Mesendoderm (in vitro differentiated cells): ENCODE measurements at regions not wholly inside any gene's neighbourhood (a gene's known extent, or its start where the extent isn't known, plus 50 kb on each side); places are given as distances from the start of the nearest gene placed in this dataset.

ENCODE experiments used
- DNase-seq: peaks from one replicate; pipeline ENCODE4 v3.0.0; 2013
- H2AK5ac ChIP-seq: 2 replicates; pipeline ENCODE4 v1.6.1; 2013; ENCODE audit warnings: low read length, inconsistent platforms
- H2BK120ac ChIP-seq: 2 replicates; pipeline ENCODE4 v1.6.1; 2013; ENCODE audit warnings: low read depth, mild to moderate bottlenecking, low read length, moderate library complexity, mixed read lengths
- H2BK15ac ChIP-seq: replicated peaks from 2 replicates; pipeline ENCODE4 v1.6.1; 2013; ENCODE audit warnings: low read depth, mild to moderate bottlenecking, moderate library complexity
- H2BK5ac ChIP-seq: 2 replicates; pipeline ENCODE4 v1.6.1; 2013; ENCODE audit warnings: low read length, inconsistent platforms
- H3K18ac ChIP-seq: 2 replicates; pipeline ENCODE4 v1.6.1; 2013; ENCODE audit warnings: mild to moderate bottlenecking, low read length, mixed read lengths
- H3K23ac ChIP-seq: one replicate; pipeline ENCODE4 v1.6.1; 2013; ENCODE audit warnings: low read length
- H3K27ac ChIP-seq: 2 replicates; pipeline ENCODE4 v1.5.1; 2013; ENCODE audit warnings: low read depth, mild to moderate bottlenecking, inconsistent platforms, low read length, moderate library complexity
- H3K27me3 ChIP-seq: 2 replicates; pipeline ENCODE4 v1.6.1; 2013; ENCODE audit warnings: low read length, control low read depth, mild to moderate bottlenecking, inconsistent platforms; ENCODE audit not compliant: insufficient read depth, poor library complexity
- H3K36me3 ChIP-seq: 2 replicates; pipeline ENCODE4 v1.6.1; 2013; ENCODE audit warnings: low read length, inconsistent platforms; ENCODE audit not compliant: control insufficient read depth, insufficient read depth
- H3K4ac ChIP-seq: one replicate; pipeline ENCODE4 v1.6.1; 2013; ENCODE audit warnings: low read depth, mild to moderate bottlenecking, low read length, moderate library complexity
- H3K4me1 ChIP-seq: 2 replicates; pipeline ENCODE4 v1.6.1; 2013; ENCODE audit warnings: low read depth, low read length, inconsistent platforms; ENCODE audit not compliant: control insufficient read depth
- H3K4me2 ChIP-seq: 2 replicates; pipeline ENCODE4 v1.6.1; 2013; ENCODE audit warnings: low read length
- H3K4me3 ChIP-seq: 2 replicates; pipeline ENCODE4 v1.5.1; 2013; ENCODE audit warnings: mild to moderate bottlenecking, low read length
- H3K56ac ChIP-seq: one replicate; pipeline ENCODE4 v1.6.1; 2013; ENCODE audit warnings: low read length
- H3K79me1 ChIP-seq: 2 replicates; pipeline ENCODE4 v1.6.1; 2013; ENCODE audit warnings: low read length, inconsistent platforms
- H3K79me2 ChIP-seq: 2 replicates; pipeline ENCODE4 v1.6.1; 2013; ENCODE audit warnings: mild to moderate bottlenecking, low read length; ENCODE audit not compliant: control insufficient read depth, insufficient read depth
- H3K9ac ChIP-seq: 2 replicates; pipeline ENCODE4 v1.6.1; 2013; ENCODE audit warnings: low read length, inconsistent platforms
- H4K5ac ChIP-seq: one replicate; pipeline ENCODE4 v1.6.1; 2013; ENCODE audit warnings: low read length
- H4K8ac ChIP-seq: one replicate; pipeline ENCODE4 v1.6.1; 2013; ENCODE audit warnings: low read depth, mild to moderate bottlenecking, control low read depth, low read length, moderate library complexity
- WGBS: extraction: QIAGEN DNeasy Blood & Tissue Kit; methylation state at CpG from one replicate; pipeline ENCODE4 v1.1.7; 2013; ENCODE audit warnings: low lambda C conversion rate, missing lambda C conversion rate; ENCODE audit not compliant: insufficient coverage; ENCODE audit errors: extremely low coverage; 5-methylcytosine and 5-hydroxymethylcytosine counted together

- no peak overlapping the region for H3K9ac ChIP-seq
- peaks cover 2% of the 10 kb centered on the region for H3K27me3 ChIP-seq
- H3K79me1 ChIP-seq, result no peaks in the 10 kb centered on the region
- no peaks in the 10 kb centered on the region for H3K79me2 ChIP-seq
- H2AK5ac ChIP-seq, result no peak overlapping the region
- WGBS, result no CpG with 5 or more reads among the region's 17 CpGs
- no peak overlapping the region for H3K18ac ChIP-seq
- H3K4me1 ChIP-seq, result no peaks in the 10 kb centered on the region
- no peak overlapping the region for H4K8ac ChIP-seq
- no peak overlapping the region for H3K27ac ChIP-seq
- no peaks in the 10 kb centered on the region for H3K36me3 ChIP-seq
- DNase-seq, result no peak
- H3K23ac ChIP-seq, result no peak overlapping the region
- H3K4me3 ChIP-seq, result no peak overlapping the region
- H3K4ac ChIP-seq, result no peak overlapping the region
- H2BK5ac ChIP-seq, result no peak overlapping the region
- H4K5ac ChIP-seq, result no peak overlapping the region
- H3K56ac ChIP-seq, result no peak overlapping the region
- no peak overlapping the region for H2BK120ac ChIP-seq
- no peak overlapping the region for H3K4me2 ChIP-seq
- no peak overlapping the region for H2BK15ac ChIP-seq
These were observed 55.5 kb upstream of the CCDC167 start for GRCh38 chr6:37555040-37555781.

GRCh38 chr6:37554480-37554819 lies 54.8 kb upstream of the CCDC167 start:
- H2BK5ac ChIP-seq, result no peak overlapping the region
- H2AK5ac ChIP-seq, result no peak overlapping the region
- no peak overlapping the region for H2BK15ac ChIP-seq
- H3K79me1 ChIP-seq, result no peaks in the 10 kb centered on the region
- H3K4me2 ChIP-seq, result no peak overlapping the region
- H3K27ac ChIP-seq, result no peak overlapping the region
- H3K4me1 ChIP-seq, result no peaks in the 10 kb centered on the region
- no peak overlapping the region for H3K56ac ChIP-seq
- no peak overlapping the region for H3K4me3 ChIP-seq
- no CpG with 5 or more reads among the region's 6 CpGs for WGBS
- H3K18ac ChIP-seq, result no peak overlapping the region
- H3K36me3 ChIP-seq, result no peaks in the 10 kb centered on the region
- no peak overlapping the region for H4K5ac ChIP-seq
- no peak overlapping the region for H3K4ac ChIP-seq
- no peaks in the 10 kb centered on the region for H3K79me2 ChIP-seq
- H3K23ac ChIP-seq, result no peak overlapping the region
- no peak overlapping the region for H2BK120ac ChIP-seq
- peaks cover under 1% of the 10 kb centered on the region for H3K27me3 ChIP-seq
- no peak for DNase-seq
- no peak overlapping the region for H4K8ac ChIP-seq
- no peak overlapping the region for H3K9ac ChIP-seq

- no CpG with 5 or more reads among the region's 4 CpGs for WGBS
- no peaks in the 10 kb centered on the region for H3K4me1 ChIP-seq
- no peak for DNase-seq
These were observed 52.6 kb upstream of the CCDC167 start for GRCh38 chr6:37552267-37552666.

DNA sequence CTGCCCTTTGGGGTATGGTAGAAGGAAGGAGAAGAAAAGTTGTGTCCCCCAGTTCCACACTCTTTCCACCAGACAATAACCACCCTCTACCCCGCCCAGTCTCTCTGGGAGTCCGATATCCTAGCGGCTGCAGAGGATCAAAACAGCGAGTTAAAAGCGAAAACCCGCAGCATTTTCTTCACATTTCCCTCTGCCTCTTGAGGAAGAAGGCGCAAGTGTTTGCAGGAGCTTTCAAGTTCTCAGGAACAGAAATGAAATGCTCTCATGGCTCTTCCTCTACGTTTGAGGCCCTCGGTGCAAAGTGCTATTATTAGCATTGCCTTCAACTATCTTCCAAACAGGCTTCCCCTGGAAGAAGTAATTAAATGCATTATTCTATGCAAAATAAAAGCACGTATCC lies 52.2 kb upstream of the CCDC167 start:
- Histone ChIP-seq H2BK5ac (no peak overlapping the region), H3K18ac (no peak overlapping the region), H3K4me2 (no peak overlapping the region), H3K4me1 (no peaks in the 10 kb centered on the region), H3K79me1 (no peaks in the 10 kb centered on the region), H3K9ac (no peak overlapping the region), H2BK120ac (no peak overlapping the region), H3K23ac (no peak overlapping the region), H2AK5ac (no peak overlapping the region), H4K8ac (no peak overlapping the region), H3K27ac (no peak overlapping the region), H3K4me3 (no peak overlapping the region), H4K5ac (no peak overlapping the region), H3K4ac (no peak overlapping the region), H3K27me3 (no peaks in the 10 kb centered on the region), H3K36me3 (no peaks in the 10 kb centered on the region), H3K79me2 (no peaks in the 10 kb centered on the region), H3K56ac (no peak overlapping the region), H2BK15ac (no peak overlapping the region)
- DNase-seq, result no peak
- no CpG with 5 or more reads among the region's 10 CpGs for WGBS

More at GRCh38 chr6:37552267-37552666, 52.6 kb upstream of the CCDC167 start:
- H2BK5ac ChIP-seq, result no peak overlapping the region
- no peak overlapping the region for H3K4me3 ChIP-seq
- no peaks in the 10 kb centered on the region for H3K79me2 ChIP-seq
- H3K79me1 ChIP-seq, result no peaks in the 10 kb centered on the region
- H3K27me3 ChIP-seq, result no peaks in the 10 kb centered on the region
- no peak overlapping the region for H2BK15ac ChIP-seq
- H2AK5ac ChIP-seq, result no peak overlapping the region
- no peak overlapping the region for H4K8ac ChIP-seq
- no peak overlapping the region for H4K5ac ChIP-seq
- H3K36me3 ChIP-seq, result no peaks in the 10 kb centered on the region
- H3K4ac ChIP-seq, result no peak overlapping the region
- H2BK120ac ChIP-seq, result no peak overlapping the region
- H3K27ac ChIP-seq, result no peak overlapping the region
- no peak overlapping the region for H3K23ac ChIP-seq
- no peak overlapping the region for H3K56ac ChIP-seq
- H3K4me2 ChIP-seq, result no peak overlapping the region
- H3K18ac ChIP-seq, result no peak overlapping the region
- H3K9ac ChIP-seq, result no peak overlapping the region

- no peak overlapping the region for H3K27ac ChIP-seq
- H3K23ac ChIP-seq, result no peak overlapping the region
- no peak overlapping the region for H2AK5ac ChIP-seq
- no peaks in the 10 kb centered on the region for H3K79me2 ChIP-seq
- H3K4me1 ChIP-seq, result no peaks in the 10 kb centered on the region
- H4K8ac ChIP-seq, result no peak overlapping the region
- no peaks in the 10 kb centered on the region for H3K36me3 ChIP-seq
- no peak overlapping the region for H2BK120ac ChIP-seq
- H2BK5ac ChIP-seq, result no peak overlapping the region
- H3K56ac ChIP-seq, result no peak overlapping the region
- no peaks in the 10 kb centered on the region for H3K79me1 ChIP-seq
- no CpG with 5 or more reads among the region's 3 CpGs for WGBS
- H2BK15ac ChIP-seq, result no peak overlapping the region
- no peak overlapping the region for H3K4me3 ChIP-seq
- no peak overlapping the region for H4K5ac ChIP-seq
- no peak overlapping the region for H3K4me2 ChIP-seq
- H3K18ac ChIP-seq, result no peak overlapping the region
- H3K27me3 ChIP-seq, result no peaks in the 10 kb centered on the region
- no peak overlapping the region for H3K9ac ChIP-seq
- no peak for DNase-seq
- H3K4ac ChIP-seq, result no peak overlapping the region
These were observed 51.8 kb upstream of the CCDC167 start for GRCh38 chr6:37551446-37551845.

DNA sequence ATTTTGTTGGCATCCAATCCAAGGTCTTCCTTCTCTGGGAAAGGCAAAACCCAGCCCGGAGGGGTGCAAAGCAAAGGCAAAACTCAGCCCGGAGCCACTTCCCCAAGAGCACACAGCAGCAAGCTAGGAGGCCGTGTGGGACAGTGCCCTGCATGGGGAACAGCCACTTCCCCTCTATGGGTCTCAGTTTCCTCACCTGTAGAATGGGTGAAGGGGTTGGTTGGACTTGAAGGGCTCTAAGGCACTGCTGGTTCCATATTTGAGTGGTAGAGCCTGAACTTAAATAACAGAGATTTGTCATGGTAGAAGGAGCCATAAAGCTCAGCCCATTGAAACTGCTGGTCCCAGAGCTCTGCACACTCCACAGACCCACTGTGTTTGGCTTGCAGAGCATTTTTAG lies 51.3 kb upstream of the CCDC167 start:
- peaks cover 2% of the 10 kb centered on the region for H3K4me1 ChIP-seq
- no peaks in the 10 kb centered on the region for H3K79me1 ChIP-seq
- no peak overlapping the region for H3K4me2 ChIP-seq
- H3K18ac ChIP-seq, result no peak overlapping the region
- no peaks in the 10 kb centered on the region for H3K36me3 ChIP-seq
- H3K4ac ChIP-seq, result no peak overlapping the region
- no peak overlapping the region for H3K56ac ChIP-seq
- H2AK5ac ChIP-seq, result no peak overlapping the region
- no peaks in the 10 kb centered on the region for H3K79me2 ChIP-seq
- no peaks in the 10 kb centered on the region for H3K27me3 ChIP-seq
- DNase-seq, result no peak
- H4K5ac ChIP-seq, result no peak overlapping the region
- no peak overlapping the region for H2BK5ac ChIP-seq
- no peak overlapping the region for H3K27ac ChIP-seq
- no peak overlapping the region for H3K23ac ChIP-seq
- H4K8ac ChIP-seq, result no peak overlapping the region
- no peak overlapping the region for H2BK15ac ChIP-seq
- no peak overlapping the region for H3K9ac ChIP-seq
- no peak overlapping the region for H2BK120ac ChIP-seq
- WGBS, result no CpG with 5 or more reads among the region's 3 CpGs
- H3K4me3 ChIP-seq, result no peak overlapping the region
